H1 (cell line): ENCODE measurements at regions not wholly inside any gene's neighbourhood (a gene's known extent, or its start where the extent isn't known, plus 50 kb on each side); places are given as distances from the start of the nearest gene placed in this dataset.

Source experiments
- CTCF ChIA-PET: fragments of 300-600 bp; sonication (Branson Sonifier 250); formaldehyde crosslinking; loops from one replicate; lab custom pipeline; 2021; ENCODE audit not compliant: partially characterized antibody; lab: Charles Lee
- POLR2A ChIA-PET: fragments of 300-600 bp; sonication (Branson Sonifier 250); formaldehyde crosslinking; loops from one replicate; lab custom pipeline; 2021; ENCODE audit warnings: inconsistent platforms; ENCODE audit not compliant: partially characterized antibody; lab: Charles Lee
- DNase-seq, 2 experiments: peaks; one replicate each; pipeline versions ENCODE4 v3.0.0 to v3.0.0-alpha.2; 2010 to 2022; ENCODE audit warnings: low spot score in 2 of 2, low read depth in 1 of 2, mixed read lengths in 1 of 2
- FAIRE-seq: peaks from 2 replicates; lab custom pipeline; 2011; peaks lifted over from hg19 to GRCh38; lab: Jason Lieb, UNC
- H2AFZ ChIP-seq: 2 replicates; pipeline ENCODE4 v1.8.1; 2012; ENCODE audit warnings: low read length, inconsistent platforms
- H2AK5ac ChIP-seq: 2 replicates; pipeline ENCODE4 v1.6.1; 2013; ENCODE audit warnings: low read depth, low read length
- H2BK120ac ChIP-seq: replicated peaks from 2 replicates; pipeline ENCODE3; 2013; ENCODE audit warnings: low read depth, low read length, inconsistent platforms
- H2BK12ac ChIP-seq: 2 replicates; pipeline ENCODE4 v1.6.1; 2013; ENCODE audit warnings: low read depth, low read length
- H2BK15ac ChIP-seq: 2 replicates; pipeline ENCODE4 v1.6.1; 2013; ENCODE audit warnings: low read length
- H2BK20ac ChIP-seq: 2 replicates; pipeline ENCODE4 v1.6.1; 2013; ENCODE audit warnings: low read length
- H2BK5ac ChIP-seq: 2 replicates; pipeline ENCODE4 v1.6.1; 2013; ENCODE audit warnings: low read depth, low read length
- H3K14ac ChIP-seq: 2 replicates; pipeline ENCODE4 v1.6.1; 2013; ENCODE audit warnings: inconsistent platforms; ENCODE audit not compliant: insufficient read length
- H3K18ac ChIP-seq: 2 replicates; pipeline ENCODE4 v1.6.1; 2013; ENCODE audit warnings: low read length; ENCODE audit errors: extremely low read depth
- H3K23ac ChIP-seq: 2 replicates; pipeline ENCODE4 v1.6.1; 2013; ENCODE audit warnings: inconsistent platforms; ENCODE audit not compliant: insufficient read length
- H3K23me2 ChIP-seq: 2 replicates; pipeline ENCODE4 v1.6.1; 2013; ENCODE audit warnings: low read depth, low read length
- H3K27ac ChIP-seq: 2 replicates; pipeline ENCODE4 v1.6.1; 2011; ENCODE audit warnings: low read depth, low read length, inconsistent platforms
- H3K27me3 ChIP-seq, 4 experiments: replicated peaks in 1 of 4; 1 replicate in 1 of 4; 2 replicates in 3 of 4; pipeline versions ENCODE4 v1.6.1 to v1.8.1; 2011 to 2013; ENCODE audit warnings: low read length in 3 of 4, mild to moderate bottlenecking in 3 of 4, inconsistent platforms in 2 of 4, mixed read lengths in 2 of 4, moderate library complexity in 1 of 4; ENCODE audit not compliant: control insufficient read depth in 3 of 4, insufficient read depth in 3 of 4; ENCODE audit errors: extremely low read depth in 1 of 4
- H3K36me3 ChIP-seq, 4 experiments: 2 replicates each; pipeline versions ENCODE4 v1.6.1 to v1.8.1; 2011 to 2013; ENCODE audit warnings: mild to moderate bottlenecking in 4 of 4, low read length in 3 of 4, moderate library complexity in 2 of 4, control low read depth in 1 of 4, inconsistent platforms in 1 of 4; ENCODE audit not compliant: insufficient read depth in 4 of 4, control insufficient read depth in 2 of 4
- H3K4ac ChIP-seq: replicated peaks from 2 replicates; pipeline ENCODE3; 2013; ENCODE audit warnings: low read length, low read depth, mixed read lengths, inconsistent platforms; ENCODE audit not compliant: insufficient read length
- H3K4me1 ChIP-seq, 4 experiments: replicated peaks in 1 of 4; 1 replicate in 1 of 4; 2 replicates in 3 of 4; pipeline versions ENCODE4 v1.6.1 to v1.8.1; 2011 to 2013; ENCODE audit warnings: low read length in 3 of 4, inconsistent platforms in 2 of 4, mixed read lengths in 1 of 4; ENCODE audit not compliant: insufficient read depth in 4 of 4, control insufficient read depth in 3 of 4
- H3K4me2 ChIP-seq, 2 experiments: 2 replicates each; pipeline versions ENCODE4 v1.6.1 to v1.8.1; 2011 to 2013; ENCODE audit warnings: low read depth in 2 of 2, low read length in 2 of 2, control low read depth in 1 of 2, inconsistent platforms in 1 of 2, mild to moderate bottlenecking in 1 of 2; ENCODE audit not compliant: insufficient read depth in 1 of 2
- H3K4me3 ChIP-seq, 4 experiments: fragments of 200-600, 300-600 bp in 1 of 4; sonication (generic), shearing (Covaris generic), sonication (Bioruptor Twin) in 1 of 4; 2 replicates each; pipeline versions ENCODE4 v1.5.1 to v1.8.1; 2011 to 2016; ENCODE audit warnings: low read length in 4 of 4, low read depth in 3 of 4, control low read depth in 2 of 4, inconsistent platforms in 2 of 4, mild to moderate bottlenecking in 2 of 4, mixed read lengths in 1 of 4, moderate library complexity in 1 of 4; ENCODE audit not compliant: insufficient read depth in 2 of 4; ENCODE audit errors: extremely low read depth in 1 of 4
- H3K56ac ChIP-seq: replicated peaks from 2 replicates; pipeline ENCODE3; 2013; ENCODE audit warnings: low read depth, mild to moderate bottlenecking, mixed read lengths, low read length, inconsistent platforms; ENCODE audit not compliant: insufficient read length
- H3K79me1 ChIP-seq: 2 replicates; pipeline ENCODE4 v1.6.1; 2013; ENCODE audit warnings: low read depth, low read length, control low read depth
- H3K79me2 ChIP-seq, 2 experiments: 2 replicates each; pipeline versions ENCODE4 v1.6.1 to v1.8.1; 2012 to 2013; ENCODE audit warnings: low read length in 2 of 2, mild to moderate bottlenecking in 2 of 2, inconsistent platforms in 1 of 2; ENCODE audit not compliant: insufficient read depth in 2 of 2, control insufficient read depth in 1 of 2
- H3K9ac ChIP-seq, 4 experiments: replicated peaks in 1 of 4; 1 replicate in 1 of 4; 2 replicates in 3 of 4; pipeline versions ENCODE4 v1.6.1 to v1.8.1; 2011 to 2013; ENCODE audit warnings: low read depth in 3 of 4, low read length in 3 of 4, control low read depth in 2 of 4, mild to moderate bottlenecking in 2 of 4, moderate library complexity in 2 of 4, inconsistent platforms in 1 of 4; ENCODE audit errors: extremely low read depth in 1 of 4
- H3K9me3 ChIP-seq, 2 experiments: 2 replicates each; pipeline versions ENCODE4 v1.6.1 to v1.8.1; 2012 to 2013; ENCODE audit warnings: mild to moderate bottlenecking in 2 of 2, moderate library complexity in 2 of 2, control low read depth in 1 of 2, inconsistent platforms in 1 of 2, low read depth in 1 of 2, low read length in 1 of 2, mixed read lengths in 1 of 2; ENCODE audit not compliant: insufficient read depth in 2 of 2
- H4K20me1 ChIP-seq, 2 experiments: replicated peaks in 1 of 2; 2 replicates each; pipeline versions ENCODE3 to v1.8.1; 2011 to 2013; ENCODE audit warnings: inconsistent platforms in 2 of 2, low read length in 2 of 2, mild to moderate bottlenecking in 1 of 2; ENCODE audit not compliant: insufficient read depth in 2 of 2, control insufficient read depth in 1 of 2
- H4K5ac ChIP-seq: 2 replicates; pipeline ENCODE4 v1.6.1; 2013; ENCODE audit warnings: low read length, low read depth, mixed read lengths, inconsistent platforms; ENCODE audit not compliant: insufficient read length
- H4K8ac ChIP-seq: 2 replicates; pipeline ENCODE4 v1.8.0; 2013; ENCODE audit warnings: mild to moderate bottlenecking, moderate library complexity, low read length, inconsistent platforms; ENCODE audit not compliant: insufficient read depth; ENCODE audit errors: extremely low read depth
- H4K91ac ChIP-seq: replicated peaks from 2 replicates; pipeline ENCODE3; 2013; ENCODE audit warnings: low read length, mixed read lengths, inconsistent platforms; ENCODE audit not compliant: insufficient read length
- BACH1 ChIP-seq: IDR thresholded peaks from 2 replicates; pipeline ENCODE4 v1.6.1; 2012; ENCODE audit warnings: low read length, improper control_type of control experiment
- BRCA1 ChIP-seq: IDR thresholded peaks from 2 replicates; pipeline ENCODE4 v1.6.1; 2012; ENCODE audit warnings: low read depth, low read length, improper control_type of control experiment
- CBX5 ChIP-seq: fragments of 300-800, 300-1000 bp; sonication (generic); IDR thresholded peaks from 2 replicates; pipeline ENCODE4 v1.7.1; 2016; ENCODE audit warnings: antibody characterized with exemption, low read length, low read depth
- CHD2 ChIP-seq: IDR thresholded peaks from 2 replicates; pipeline ENCODE4 v1.6.1; 2012; ENCODE audit warnings: low read length, improper control_type of control experiment
- GTF2F1 ChIP-seq: IDR thresholded peaks from 2 replicates; pipeline ENCODE4 v1.6.1; 2012; ENCODE audit warnings: low read depth, low read length, improper control_type of control experiment, borderline replicate concordance
- KDM4A ChIP-seq: IDR thresholded peaks from one replicate; pipeline ENCODE4 v1.7.1; 2012; ENCODE audit warnings: low read depth, mild to moderate bottlenecking, moderate library complexity, low read length, inconsistent platforms; ENCODE audit not compliant: severe bottlenecking
- NRF1 ChIP-seq: IDR thresholded peaks from 2 replicates; pipeline ENCODE4 v1.6.1; 2011; ENCODE audit warnings: mild to moderate bottlenecking, low read depth, low read length, improper control_type of control experiment
- POU5F1 ChIP-seq: IDR thresholded peaks from 2 replicates; pipeline ENCODE4 v1.6.1; 2011; ENCODE audit warnings: low read depth, mild to moderate bottlenecking, low read length, moderate library complexity
- WGBS, 2 experiments: shearing (Covaris generic) in 1 of 2; methylation state at CpG; one replicate each; pipeline versions ENCODE4 v1.1.6 to v1.1.7; 2013 to 2015; ENCODE audit warnings: low lambda C conversion rate in 2 of 2, mixed read lengths in 2 of 2, inconsistent platforms in 1 of 2, low coverage in 1 of 2, missing lambda C conversion rate in 1 of 2; ENCODE audit not compliant: insufficient replicate concordance in 2 of 2, insufficient coverage in 1 of 2, insufficient read length in 1 of 2; ENCODE audit errors: extremely low coverage in 1 of 2, missing lambda C conversion rate in 1 of 2; 5-methylcytosine and 5-hydroxymethylcytosine counted together
- TF ChIP-seq, protein P1 (sequence below), 3 experiments: IDR thresholded peaks; 1 replicate in 2 of 3; 2 replicates in 1 of 3; pipeline versions ENCODE4 v1.5.1 to v1.6.1; 2011; ENCODE audit warnings: low read length in 3 of 3, mild to moderate bottlenecking in 3 of 3, inconsistent platforms in 2 of 3, low read depth in 1 of 3, moderate library complexity in 1 of 3; ENCODE audit not compliant: insufficient read depth in 1 of 3; ENCODE audit errors: control extremely low read depth in 1 of 3
- TF ChIP-seq, protein P2 (sequence below): IDR thresholded peaks from 2 replicates; pipeline ENCODE4 v1.6.1; 2011; ENCODE audit warnings: low read depth, mild to moderate bottlenecking, low read length; ENCODE audit not compliant: insufficient read depth
- TF ChIP-seq, protein P3 (sequence below): IDR thresholded peaks from 2 replicates; pipeline ENCODE4 v1.6.1; 2012; ENCODE audit warnings: low read length, inconsistent platforms

DNA sequence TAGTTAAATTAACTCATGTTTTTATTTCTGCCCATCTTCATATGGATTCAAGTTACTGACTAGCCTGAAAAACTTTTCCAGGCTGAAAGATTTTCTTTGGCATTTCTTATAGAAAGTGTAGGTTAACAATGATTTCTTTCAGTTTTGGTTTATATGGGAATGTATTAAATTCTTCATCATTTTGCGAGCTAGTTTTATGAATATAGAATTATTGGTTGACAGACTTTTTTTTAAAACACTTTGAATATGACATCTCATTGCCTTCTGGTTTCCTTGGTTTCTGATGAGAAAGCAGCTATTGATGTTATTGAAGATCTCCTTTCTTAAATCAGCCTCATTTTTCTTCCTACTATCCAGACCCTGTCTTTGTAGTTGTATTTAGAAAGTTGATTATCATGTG, 211.0 kb upstream of the AKR1E2 start:
- Histone ChIP-seq H4K20me1 (no peaks in the 10 kb centered on the region), H4K91ac (no peak overlapping the region), H3K4me2 (no peak overlapping the region), H3K9ac (no peak overlapping the region), H3K27ac (no peak overlapping the region), H3K56ac (no peak overlapping the region), H3K36me3 (no peaks in the 10 kb centered on the region), H3K79me1 (no peaks in the 10 kb centered on the region), H2AK5ac (no peak overlapping the region), H2BK15ac (no peak overlapping the region), H4K8ac (no peak overlapping the region), H3K4me3 (no peak overlapping the region), H3K23me2 (no peaks in the 10 kb centered on the region), H3K9me3 (no peaks in the 10 kb centered on the region), H2BK120ac (no peak overlapping the region), H2AFZ (no peak overlapping the region), H2BK20ac (no peak overlapping the region), H3K4me1 (no peaks in the 10 kb centered on the region), H3K79me2 (no peaks in the 10 kb centered on the region), H3K27me3 (no peaks in the 10 kb centered on the region), H3K23ac (no peak overlapping the region), H2BK12ac (no peak overlapping the region), H2BK5ac (no peak overlapping the region), H3K4ac (no peak overlapping the region), H4K5ac (no peak overlapping the region), H3K18ac (no peak overlapping the region), H3K14ac (no peak overlapping the region)
- POLR2A ChIA-PET: no interaction called here
- FAIRE-seq (no peak), DNase-seq (no peak)
- 90% methylated on average over 1 of the region's 1 CpG; no CpG with 5 or more reads in 1 of the 2 experiments for WGBS, 2 experiments
- CTCF ChIA-PET: no interaction called here
- TF ChIP-seq, protein P1, sequence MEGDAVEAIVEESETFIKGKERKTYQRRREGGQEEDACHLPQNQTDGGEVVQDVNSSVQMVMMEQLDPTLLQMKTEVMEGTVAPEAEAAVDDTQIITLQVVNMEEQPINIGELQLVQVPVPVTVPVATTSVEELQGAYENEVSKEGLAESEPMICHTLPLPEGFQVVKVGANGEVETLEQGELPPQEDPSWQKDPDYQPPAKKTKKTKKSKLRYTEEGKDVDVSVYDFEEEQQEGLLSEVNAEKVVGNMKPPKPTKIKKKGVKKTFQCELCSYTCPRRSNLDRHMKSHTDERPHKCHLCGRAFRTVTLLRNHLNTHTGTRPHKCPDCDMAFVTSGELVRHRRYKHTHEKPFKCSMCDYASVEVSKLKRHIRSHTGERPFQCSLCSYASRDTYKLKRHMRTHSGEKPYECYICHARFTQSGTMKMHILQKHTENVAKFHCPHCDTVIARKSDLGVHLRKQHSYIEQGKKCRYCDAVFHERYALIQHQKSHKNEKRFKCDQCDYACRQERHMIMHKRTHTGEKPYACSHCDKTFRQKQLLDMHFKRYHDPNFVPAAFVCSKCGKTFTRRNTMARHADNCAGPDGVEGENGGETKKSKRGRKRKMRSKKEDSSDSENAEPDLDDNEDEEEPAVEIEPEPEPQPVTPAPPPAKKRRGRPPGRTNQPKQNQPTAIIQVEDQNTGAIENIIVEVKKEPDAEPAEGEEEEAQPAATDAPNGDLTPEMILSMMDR (IDR thresholded peaks at IDR 0.05; ENCODE audit: control extremely low read depth in 1 of 3, insufficient read depth in 1 of 3, low read depth in 1 of 3, low read length in 3 of 3): no peak
- TF ChIP-seq GTF2F1: no peak
- no peak for TF ChIP-seq POU5F1
- no peak for TF ChIP-seq CHD2
- no peak for TF ChIP-seq CBX5
- TF ChIP-seq, protein P2, sequence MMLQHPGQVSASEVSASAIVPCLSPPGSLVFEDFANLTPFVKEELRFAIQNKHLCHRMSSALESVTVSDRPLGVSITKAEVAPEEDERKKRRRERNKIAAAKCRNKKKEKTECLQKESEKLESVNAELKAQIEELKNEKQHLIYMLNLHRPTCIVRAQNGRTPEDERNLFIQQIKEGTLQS: no peak
- TF ChIP-seq, protein P3, sequence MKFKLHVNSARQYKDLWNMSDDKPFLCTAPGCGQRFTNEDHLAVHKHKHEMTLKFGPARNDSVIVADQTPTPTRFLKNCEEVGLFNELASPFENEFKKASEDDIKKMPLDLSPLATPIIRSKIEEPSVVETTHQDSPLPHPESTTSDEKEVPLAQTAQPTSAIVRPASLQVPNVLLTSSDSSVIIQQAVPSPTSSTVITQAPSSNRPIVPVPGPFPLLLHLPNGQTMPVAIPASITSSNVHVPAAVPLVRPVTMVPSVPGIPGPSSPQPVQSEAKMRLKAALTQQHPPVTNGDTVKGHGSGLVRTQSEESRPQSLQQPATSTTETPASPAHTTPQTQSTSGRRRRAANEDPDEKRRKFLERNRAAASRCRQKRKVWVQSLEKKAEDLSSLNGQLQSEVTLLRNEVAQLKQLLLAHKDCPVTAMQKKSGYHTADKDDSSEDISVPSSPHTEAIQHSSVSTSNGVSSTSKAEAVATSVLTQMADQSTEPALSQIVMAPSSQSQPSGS: no peak
- TF ChIP-seq BACH1: no peak
- TF ChIP-seq NRF1: no peak
- TF ChIP-seq BRCA1: no peak
- no peak for TF ChIP-seq KDM4A
